Occipital lobe (tissue), 1 donor: ENCODE measurements at regions not wholly inside any gene's neighbourhood (a gene's known extent, or its start where the extent isn't known, plus 50 kb on each side); places are given as distances from the start of the nearest gene placed in this dataset.
"Not testable (repeated sequence)": the region's sequence is repeated elsewhere in the genome, so short reads cannot be mapped to it uniquely, and the experiment has no call there.

ENCODE experiments used
- DNase-seq: peaks from one replicate; lab custom pipeline; 2025; lab: John Stamatoyannopoulos, UW

DNA sequence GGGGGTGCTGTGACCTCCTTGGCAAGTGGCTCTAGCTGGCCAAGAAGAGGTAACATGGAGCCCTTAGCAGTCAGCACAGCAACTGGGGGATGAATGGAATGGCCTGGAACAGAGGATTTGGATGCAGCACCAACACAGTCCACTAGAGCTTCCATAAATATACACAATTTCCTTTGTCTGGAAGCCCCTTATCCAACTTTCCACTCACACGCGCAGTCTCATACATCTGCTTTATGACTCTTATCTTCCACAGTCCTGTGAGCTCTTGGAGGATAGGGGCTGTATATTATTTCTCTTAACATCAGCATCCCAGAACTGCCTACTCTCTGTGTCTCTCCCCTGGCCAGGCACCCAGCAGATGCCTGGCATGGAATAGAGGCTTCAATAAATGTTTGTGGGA lies 235.6 kb upstream of the MAF start:
- no peak for DNase-seq

DNA sequence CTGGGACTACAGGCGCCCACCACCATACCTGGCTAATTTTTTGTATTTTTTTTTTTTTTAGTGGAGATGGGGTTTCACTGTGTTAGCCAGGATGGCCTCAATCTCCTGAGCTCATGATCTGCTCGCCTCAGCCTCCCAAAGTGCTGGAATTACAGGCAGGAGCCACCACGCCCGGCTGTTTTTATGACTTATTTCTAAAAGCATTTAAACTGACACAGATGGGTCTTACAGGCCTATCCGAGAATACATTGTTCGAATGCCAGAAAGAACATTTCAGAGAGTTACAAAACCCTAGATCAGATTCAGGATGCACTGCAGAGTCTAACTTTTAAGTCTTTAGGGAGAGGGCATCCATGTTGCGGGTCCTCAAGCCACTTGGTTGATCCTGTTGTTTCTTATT lies 234.7 kb upstream of the MAF start:
- no peak for DNase-seq

- DNase-seq, result no peak
Observed at GRCh38 chr16:79834720-79835119, 234.2 kb upstream of the MAF start.

DNA sequence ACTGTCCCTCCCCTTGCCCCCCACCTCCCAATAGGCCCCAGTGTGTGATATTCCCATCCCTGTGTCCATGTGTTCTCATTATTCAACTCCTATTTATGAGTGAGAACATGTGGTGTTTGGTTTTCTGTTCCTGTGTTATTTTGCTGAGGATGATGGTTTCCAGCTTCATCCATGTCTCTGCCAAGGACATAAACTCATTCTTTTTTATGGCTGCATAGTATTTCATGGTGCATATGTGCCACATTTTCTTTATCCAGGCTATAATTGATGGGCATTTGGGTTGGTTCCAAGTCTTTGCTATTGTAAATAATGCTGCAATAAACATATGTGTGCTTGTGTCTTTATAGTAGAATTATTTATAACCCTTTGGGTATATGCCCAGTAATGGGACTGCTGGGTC lies 233.5 kb upstream of the MAF start:
- DNase-seq, result not testable (repeated sequence)

- no peak for DNase-seq
Observed at GRCh38 chr16:79833559-79833958, 233.0 kb upstream of the MAF start.

GRCh38 chr16:79826732-79827475 lies 226.4 kb upstream of the MAF start:
- no peak for DNase-seq

DNA sequence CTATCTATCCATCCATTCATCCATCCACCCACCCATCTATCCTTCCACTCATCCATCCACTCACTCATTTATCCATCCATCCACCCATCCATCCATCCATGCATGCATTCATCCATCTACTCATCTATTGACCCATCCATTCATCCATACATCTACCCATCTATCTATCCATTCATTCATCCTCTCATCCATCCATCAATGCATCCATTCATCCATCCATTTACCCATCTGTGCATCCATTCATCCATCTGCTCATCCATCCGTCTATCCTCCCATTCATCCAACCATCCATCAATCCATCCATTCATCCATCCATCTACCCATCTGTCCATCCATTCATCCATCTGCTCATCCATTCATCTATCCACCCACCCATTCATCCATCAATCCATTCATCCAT lies 224.5 kb upstream of the MAF start:
- DNase-seq, result no peak

GRCh38 chr16:79823639-79824038 lies 223.1 kb upstream of the MAF start:
- no peak for DNase-seq

GRCh38 chr16:79821911-79822310 lies 221.4 kb upstream of the MAF start:
- no peak for DNase-seq

DNA sequence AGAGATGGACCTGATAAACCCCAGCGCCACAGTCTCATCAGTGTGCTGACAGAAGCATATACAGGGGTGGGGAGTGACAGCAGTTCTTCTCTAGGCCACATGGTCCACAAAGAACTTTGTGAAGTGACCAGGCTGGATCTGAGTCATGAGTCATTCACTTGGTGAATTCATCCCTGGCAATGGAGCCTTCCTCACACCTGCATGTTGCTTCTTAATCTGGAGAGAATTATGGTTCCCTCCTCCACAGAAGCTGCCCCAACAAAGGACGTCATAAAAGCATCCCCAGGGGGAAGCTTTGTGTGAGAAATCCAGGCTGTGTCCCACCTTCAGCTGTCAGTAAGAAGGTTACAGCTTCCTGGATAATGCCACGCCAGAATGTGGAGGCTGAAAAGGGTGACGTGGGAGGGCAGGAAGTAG lies 215.6 kb upstream of the MAF start:
- no peak for DNase-seq

- DNase-seq, result no peak
Observed at GRCh38 chr16:79815049-79815448, 214.5 kb upstream of the MAF start.

GRCh38 chr16:79814124-79814523 lies 213.6 kb upstream of the MAF start:
- DNase-seq, result no peak

GRCh38 chr16:79811541-79811940 lies 211.0 kb upstream of the MAF start:
- no peak for DNase-seq

- DNase-seq, result no peak
Observed at GRCh38 chr16:79810449-79811189, 210.1 kb upstream of the MAF start.

DNA sequence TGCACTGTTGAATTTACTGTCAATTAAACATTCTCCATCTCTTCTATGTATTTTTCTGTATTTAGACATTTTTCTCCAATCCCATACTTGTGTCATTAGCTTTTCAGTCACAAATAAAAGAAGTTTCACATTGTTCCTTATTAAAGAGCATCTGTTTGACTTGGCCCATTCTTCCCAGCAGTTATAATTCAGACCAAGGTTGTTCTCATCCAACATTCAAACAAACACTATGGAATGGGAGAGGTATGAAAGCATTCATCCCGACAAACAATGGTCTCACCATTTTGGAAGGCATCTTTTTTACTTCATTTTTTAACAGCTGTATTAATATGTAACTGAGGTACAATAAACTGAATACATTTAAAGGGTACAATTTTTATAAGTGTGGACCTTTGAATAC lies 208.8 kb upstream of the MAF start:
- no peak for DNase-seq

- DNase-seq, result no peak
Observed at GRCh38 chr16:79808731-79809130, 208.2 kb upstream of the MAF start.

GRCh38 chr16:79806757-79807156 lies 206.2 kb upstream of the MAF start:
- DNase-seq, result no peak

DNA sequence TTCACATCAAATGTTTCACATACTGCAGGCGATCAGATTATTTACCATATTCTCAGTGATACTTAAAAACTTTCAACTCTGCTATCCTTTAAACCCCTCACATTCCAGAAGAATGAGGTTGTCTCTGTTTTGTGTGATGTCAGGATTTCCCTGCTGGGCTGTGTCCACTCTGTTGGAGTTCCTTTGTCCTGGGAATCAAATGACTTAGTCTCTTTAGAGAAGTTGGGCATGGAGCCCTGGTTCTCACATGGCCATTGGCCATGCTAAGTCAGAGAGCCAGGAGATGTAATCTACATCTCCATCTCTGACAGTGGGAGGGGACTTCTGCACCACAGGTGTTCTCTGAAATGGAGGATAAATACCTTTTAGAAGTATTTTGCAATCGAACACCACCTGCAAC lies 205.1 kb upstream of the MAF start:
- DNase-seq, result no peak

DNA sequence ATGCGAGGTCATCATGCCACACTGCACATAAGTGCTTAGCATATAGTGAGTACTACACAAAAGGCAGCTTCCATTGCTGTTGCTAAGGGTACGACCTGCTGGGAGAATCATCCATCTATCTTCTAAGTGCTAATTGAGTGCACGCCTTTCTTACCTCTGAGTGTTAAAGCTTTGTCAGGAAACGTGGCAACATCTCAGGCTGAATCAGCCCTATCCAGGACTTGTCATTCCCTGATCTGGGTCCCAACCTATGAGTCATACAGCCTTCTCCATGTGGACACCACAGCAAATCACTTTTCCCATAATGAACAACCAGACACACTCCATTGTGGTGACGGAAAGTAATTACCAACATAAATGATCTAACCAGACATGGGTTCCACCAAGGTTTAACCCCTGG lies 201.1 kb upstream of the MAF start:
- DNase-seq, result no peak

- DNase-seq, result no peak
Observed at GRCh38 chr16:79800016-79800608, 199.6 kb upstream of the MAF start.

- no peak for DNase-seq
Observed at GRCh38 chr16:79798416-79799053, 198.0 kb upstream of the MAF start.

GRCh38 chr16:79797486-79797885 lies 196.9 kb upstream of the MAF start:
- DNase-seq, result no peak
